Osteocyte (in vitro differentiated cells): ENCODE measurements at regions not wholly inside any gene's neighbourhood (a gene's known extent, or its start where the extent isn't known, plus 50 kb on each side); places are given as distances from the start of the nearest gene placed in this dataset.

ENCODE experiments used
- DNase-seq: peaks from one replicate; pipeline ENCODE4 v3.0.0; 2021; ENCODE audit warnings: mixed read lengths; ENCODE audit not compliant: unreplicated experiment; ENCODE audit errors: extremely low spot score
- H3K27ac Mint-ChIP-seq: one replicate; pipeline ENCODE4 v1.8.0; 2021; ENCODE audit warnings: mild to moderate bottlenecking, mixed read lengths; ENCODE audit not compliant: unreplicated experiment
- H3K27me3 Mint-ChIP-seq: one replicate; pipeline ENCODE4 v1.8.0; 2021; ENCODE audit warnings: mixed read lengths; ENCODE audit not compliant: unreplicated experiment
- H3K36me3 Mint-ChIP-seq: one replicate; pipeline ENCODE4 v1.8.0; 2021; ENCODE audit warnings: mixed read lengths; ENCODE audit not compliant: unreplicated experiment
- H3K4me1 Mint-ChIP-seq: one replicate; pipeline ENCODE4 v1.8.0; 2021; ENCODE audit warnings: mixed read lengths; ENCODE audit not compliant: unreplicated experiment
- H3K4me3 Mint-ChIP-seq: one replicate; pipeline ENCODE4 v1.8.0; 2021; ENCODE audit warnings: mild to moderate bottlenecking, moderate library complexity, mixed read lengths; ENCODE audit not compliant: unreplicated experiment
- H3K9me3 Mint-ChIP-seq: one replicate; pipeline ENCODE4 v1.8.0; 2021; ENCODE audit warnings: mixed read lengths; ENCODE audit not compliant: unreplicated experiment
- TF ChIP-seq, protein P1 (sequence below): fragments of 200-600 bp; sonication (generic); IDR thresholded peaks from 2 replicates; pipeline ENCODE4 v1.5.0; 2021; ENCODE audit warnings: antibody characterized with exemption, mild to moderate bottlenecking, moderate library complexity

DNA sequence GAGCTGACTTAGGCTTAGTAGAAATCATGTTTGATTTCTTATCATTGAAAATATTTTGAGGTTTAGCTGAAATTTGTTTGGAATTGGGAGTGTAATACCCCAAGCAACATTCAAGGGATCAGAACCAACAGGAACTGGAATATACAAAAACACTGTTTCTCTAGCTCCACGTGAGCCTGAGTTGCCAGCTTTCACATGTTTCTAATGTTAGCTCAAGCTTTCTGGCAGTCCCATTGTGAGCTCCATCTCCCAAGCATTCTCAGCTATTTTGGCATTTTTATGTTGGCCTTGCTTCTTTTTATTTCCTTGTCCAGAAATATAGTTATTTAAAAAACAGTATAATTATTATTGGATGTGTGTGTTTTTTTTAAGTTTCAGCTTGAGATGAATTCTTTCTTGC is 427.1 kb upstream of the DPH6 start:
- no peak for DNase-seq
- Mint-ChIP-seq H3K36me3 (no peaks in the 10 kb centered on the region), H3K4me1 (no peaks in the 10 kb centered on the region), H3K27me3 (no peaks in the 10 kb centered on the region), H3K27ac (no peak overlapping the region), H3K9me3 (no peaks in the 10 kb centered on the region), H3K4me3 (no peak overlapping the region)
- TF ChIP-seq, protein P1, sequence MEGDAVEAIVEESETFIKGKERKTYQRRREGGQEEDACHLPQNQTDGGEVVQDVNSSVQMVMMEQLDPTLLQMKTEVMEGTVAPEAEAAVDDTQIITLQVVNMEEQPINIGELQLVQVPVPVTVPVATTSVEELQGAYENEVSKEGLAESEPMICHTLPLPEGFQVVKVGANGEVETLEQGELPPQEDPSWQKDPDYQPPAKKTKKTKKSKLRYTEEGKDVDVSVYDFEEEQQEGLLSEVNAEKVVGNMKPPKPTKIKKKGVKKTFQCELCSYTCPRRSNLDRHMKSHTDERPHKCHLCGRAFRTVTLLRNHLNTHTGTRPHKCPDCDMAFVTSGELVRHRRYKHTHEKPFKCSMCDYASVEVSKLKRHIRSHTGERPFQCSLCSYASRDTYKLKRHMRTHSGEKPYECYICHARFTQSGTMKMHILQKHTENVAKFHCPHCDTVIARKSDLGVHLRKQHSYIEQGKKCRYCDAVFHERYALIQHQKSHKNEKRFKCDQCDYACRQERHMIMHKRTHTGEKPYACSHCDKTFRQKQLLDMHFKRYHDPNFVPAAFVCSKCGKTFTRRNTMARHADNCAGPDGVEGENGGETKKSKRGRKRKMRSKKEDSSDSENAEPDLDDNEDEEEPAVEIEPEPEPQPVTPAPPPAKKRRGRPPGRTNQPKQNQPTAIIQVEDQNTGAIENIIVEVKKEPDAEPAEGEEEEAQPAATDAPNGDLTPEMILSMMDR = no peak

DNA sequence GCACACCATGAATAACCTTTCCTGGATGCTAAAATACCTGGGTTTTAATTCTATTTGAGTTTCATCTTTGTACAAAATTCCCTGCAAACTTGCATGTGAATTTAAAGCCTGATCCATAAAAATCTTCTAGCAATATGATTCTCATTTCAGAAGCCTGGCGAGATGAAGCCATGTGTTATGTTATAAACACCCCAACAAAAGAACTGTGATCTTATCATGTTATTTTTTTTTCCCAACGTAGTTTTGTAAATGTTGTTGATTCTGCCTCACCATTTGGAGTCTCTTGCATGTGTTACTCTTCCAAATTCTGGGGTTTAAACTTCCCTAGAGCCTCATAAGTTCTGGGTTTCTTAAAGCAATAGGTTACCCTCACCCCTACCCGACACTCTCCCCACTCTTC is 428.1 kb upstream of the DPH6 start:
- H3K4me3 Mint-ChIP-seq = no peak overlapping the region
- DNase-seq = no peak
- no peak overlapping the region for H3K27ac Mint-ChIP-seq
- H3K36me3 Mint-ChIP-seq = no peaks in the 10 kb centered on the region
- no peaks in the 10 kb centered on the region for H3K4me1 Mint-ChIP-seq
- H3K9me3 Mint-ChIP-seq = no peaks in the 10 kb centered on the region
- H3K27me3 Mint-ChIP-seq = no peaks in the 10 kb centered on the region
- TF ChIP-seq, protein P1 = no peak

DNA sequence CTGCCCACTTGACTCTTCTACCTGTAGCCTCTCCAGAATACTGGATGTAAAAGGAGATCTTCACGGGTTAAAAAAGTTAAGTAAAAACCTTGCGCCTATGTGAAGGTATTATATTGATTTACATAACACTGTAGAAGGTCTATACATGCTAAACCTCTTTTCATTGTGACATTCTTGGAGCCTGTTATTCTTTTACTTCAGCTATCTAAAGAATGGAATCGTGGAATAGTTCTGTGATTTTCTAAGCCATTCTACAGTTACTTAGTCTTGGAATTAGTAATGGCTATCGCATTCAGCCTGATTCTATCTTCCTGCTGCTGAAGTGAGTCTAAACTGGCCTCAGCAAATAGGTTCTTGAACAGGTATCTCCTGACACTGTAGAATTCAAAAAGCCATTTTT is 430.0 kb upstream of the DPH6 start:
- H3K36me3 Mint-ChIP-seq = no peaks in the 10 kb centered on the region
- H3K4me1 Mint-ChIP-seq = peaks cover 14% of the 10 kb centered on the region
- no peak overlapping the region for H3K27ac Mint-ChIP-seq
- no peak for DNase-seq
- no peaks in the 10 kb centered on the region for H3K9me3 Mint-ChIP-seq
- no peak overlapping the region for H3K4me3 Mint-ChIP-seq
- TF ChIP-seq, protein P1 = no peak
- H3K27me3 Mint-ChIP-seq = no peaks in the 10 kb centered on the region

DNA sequence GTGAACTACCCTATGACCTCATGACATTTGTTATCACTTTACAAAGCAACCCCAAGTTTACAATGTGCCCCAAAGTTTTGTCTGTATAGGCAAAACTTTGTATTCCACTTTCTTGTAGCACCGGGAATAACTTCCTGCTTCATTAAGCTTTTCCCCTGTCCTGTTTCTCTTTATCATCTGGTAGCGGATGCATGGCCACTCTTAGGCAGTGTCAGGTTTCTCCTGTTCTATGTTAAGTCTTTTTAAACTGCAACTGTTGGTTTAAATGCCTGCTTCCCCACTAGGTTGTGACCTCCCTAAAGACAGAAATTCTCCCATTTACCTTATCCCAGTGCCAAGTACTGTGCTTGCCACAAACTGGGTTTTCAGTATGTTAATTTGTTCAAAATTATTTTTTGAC is 433.6 kb upstream of the DPH6 start:
- Mint-ChIP-seq H3K4me3 (no peak overlapping the region), H3K4me1 (peaks cover 14% of the 10 kb centered on the region), H3K9me3 (no peaks in the 10 kb centered on the region), H3K27ac (no peak overlapping the region), H3K36me3 (no peaks in the 10 kb centered on the region), H3K27me3 (no peaks in the 10 kb centered on the region)
- no peak for DNase-seq
- TF ChIP-seq, protein P1 = no peak

DNA sequence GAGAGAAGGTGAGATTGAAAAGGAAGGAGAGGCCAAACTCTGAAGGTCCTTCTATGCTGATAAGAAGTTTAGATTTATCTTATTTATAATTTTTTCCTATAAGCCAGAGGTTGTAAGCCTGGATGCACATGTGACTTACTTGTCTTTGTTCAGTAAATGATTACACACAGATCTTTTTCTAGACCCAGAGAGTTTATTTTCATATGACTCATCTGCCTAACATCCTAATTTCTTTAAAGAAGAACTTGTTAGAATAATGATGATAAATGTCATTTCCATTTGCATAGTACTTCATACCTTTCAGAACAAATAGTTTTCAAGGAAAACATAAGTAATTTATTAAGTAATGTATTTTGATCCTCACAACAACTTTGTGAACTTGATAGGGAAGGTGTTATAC is 434.8 kb upstream of the DPH6 start:
- Mint-ChIP-seq H3K9me3 (no peaks in the 10 kb centered on the region), H3K27me3 (no peaks in the 10 kb centered on the region), H3K36me3 (no peaks in the 10 kb centered on the region), H3K4me3 (no peak overlapping the region), H3K4me1 (peaks cover 14% of the 10 kb centered on the region), H3K27ac (peak overlapping the region; percentile 28)
- no peak for DNase-seq
- TF ChIP-seq, protein P1 = no peak
